ENCODE measurements at regions not wholly inside any gene's neighbourhood (a gene's known extent, or its start where the extent isn't known, plus 50 kb on each side); places are given as distances from the start of the nearest gene placed in this dataset.
A peak's percentile ranks its signal among the peaks of the same experiment; 100 is the strongest.

DNA sequence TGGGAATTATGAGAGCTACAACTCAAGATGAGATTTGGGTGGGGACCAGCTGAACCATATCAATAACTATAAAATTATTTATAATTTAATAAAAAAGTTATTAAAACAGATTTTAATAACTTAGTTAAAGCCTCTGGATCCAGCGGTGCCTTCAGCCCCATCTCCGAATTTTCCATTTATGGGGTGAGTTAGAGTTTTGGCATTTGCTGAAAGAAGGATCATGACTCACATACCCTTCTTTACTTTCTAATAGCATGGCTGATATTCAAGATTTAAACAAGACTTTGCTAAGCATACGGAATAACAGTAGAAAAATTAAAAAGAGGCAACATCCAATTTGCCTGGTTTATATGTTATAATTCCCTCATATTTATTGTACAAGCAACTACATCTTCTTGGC, 94.5 kb downstream of the RDH14 start:
- no peak for DNase-seq (ENCODE audit: low spot score)

DNA sequence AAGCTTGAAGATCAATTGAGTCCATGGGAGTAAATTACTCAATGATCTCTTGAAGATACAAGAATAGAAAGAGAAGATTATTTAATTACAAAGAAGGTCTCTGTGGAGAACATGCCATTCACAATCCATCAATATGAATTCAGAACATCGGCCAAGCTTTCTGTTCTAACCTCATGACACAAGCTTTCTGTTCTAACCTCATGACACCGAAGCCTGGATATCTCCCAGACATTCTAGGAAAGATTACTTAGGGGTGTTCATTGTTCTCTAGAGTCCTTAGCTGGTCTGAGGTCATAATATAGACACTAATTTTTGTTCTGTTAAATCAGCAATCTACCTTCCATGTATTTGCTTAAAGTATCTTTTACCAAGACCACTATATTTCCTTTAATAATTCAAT, 95.5 kb downstream of the RDH14 start:
- DNase-seq (ENCODE audit: low spot score): no peak

DNA sequence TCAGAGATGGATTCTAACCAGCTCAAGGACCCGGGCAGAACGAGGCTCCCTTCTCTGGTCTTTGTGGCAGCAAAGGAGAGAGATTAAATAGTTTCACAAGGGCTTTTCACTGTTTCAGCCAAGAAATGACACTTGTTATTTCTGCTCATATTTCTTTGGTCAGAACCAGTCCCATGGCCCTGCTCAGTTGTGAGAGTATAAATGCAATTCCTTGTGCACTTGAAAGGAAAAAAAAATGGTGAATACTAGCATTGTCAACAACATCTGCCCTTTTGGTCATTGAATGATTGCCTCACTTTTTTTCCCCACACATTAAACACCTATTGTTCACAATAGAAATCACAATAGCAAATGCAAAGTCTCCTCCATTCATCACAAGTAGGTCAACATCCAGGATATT, 104.4 kb downstream of the RDH14 start:
- DNase-seq (ENCODE audit: low spot score): no peak

DNA sequence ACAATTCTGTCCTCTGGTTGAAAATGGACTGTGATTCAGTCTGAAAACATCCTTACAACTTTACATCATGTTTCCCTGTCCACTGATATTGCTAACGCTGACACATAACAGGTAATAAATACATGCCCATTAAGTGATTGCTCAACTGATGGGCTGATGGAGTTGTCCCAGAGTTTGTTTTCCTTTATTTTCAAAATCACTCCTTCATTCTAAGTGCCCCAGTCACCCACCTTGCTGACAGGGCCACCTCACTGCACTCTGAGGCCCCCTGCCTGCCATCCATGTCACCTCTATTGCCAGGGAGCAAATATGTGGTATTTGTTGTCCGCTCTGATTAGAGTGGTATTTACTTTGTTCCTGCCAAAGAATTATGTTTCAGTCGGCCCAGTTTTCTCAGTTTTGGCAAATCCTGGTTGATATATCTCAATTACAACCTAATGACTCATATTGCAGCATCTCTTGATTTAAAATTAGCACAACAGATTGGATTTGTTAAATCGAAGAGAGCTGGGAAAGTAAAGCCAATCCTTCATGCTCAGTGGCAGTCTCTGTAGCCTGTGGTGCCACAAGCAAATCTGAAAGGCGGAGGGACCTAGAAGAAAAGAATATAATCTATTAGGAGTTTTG, 105.1 kb downstream of the RDH14 start:
- no peak for DNase-seq (ENCODE audit: low spot score)

DNA sequence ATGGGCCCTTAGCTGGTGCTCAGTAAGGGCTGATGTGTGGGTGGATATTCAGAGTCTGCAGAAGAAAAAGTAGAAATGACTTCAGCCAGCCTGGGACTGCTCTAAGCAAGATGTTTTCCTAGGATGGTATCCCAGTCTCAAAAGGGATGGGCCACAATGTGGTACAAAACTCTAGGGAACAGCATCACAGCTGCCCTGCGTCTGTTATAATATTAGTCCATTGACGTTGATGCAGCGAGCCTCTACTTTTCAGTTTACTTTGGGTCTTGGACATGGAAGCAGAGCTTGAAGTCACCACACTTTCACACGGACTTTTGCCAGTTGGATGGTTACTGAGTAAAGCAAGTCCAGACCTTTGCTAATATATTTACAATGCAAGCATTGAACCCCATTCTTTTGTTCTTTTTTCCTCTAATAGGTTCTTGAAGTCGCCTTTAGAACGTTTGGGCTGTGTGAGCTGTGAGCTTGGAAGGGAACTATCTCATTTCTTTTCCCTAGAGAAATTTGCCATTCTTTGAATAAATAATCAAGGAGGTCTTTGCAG, 105.7 kb downstream of the RDH14 start:
- no peak for DNase-seq (ENCODE audit: low spot score)

DNA sequence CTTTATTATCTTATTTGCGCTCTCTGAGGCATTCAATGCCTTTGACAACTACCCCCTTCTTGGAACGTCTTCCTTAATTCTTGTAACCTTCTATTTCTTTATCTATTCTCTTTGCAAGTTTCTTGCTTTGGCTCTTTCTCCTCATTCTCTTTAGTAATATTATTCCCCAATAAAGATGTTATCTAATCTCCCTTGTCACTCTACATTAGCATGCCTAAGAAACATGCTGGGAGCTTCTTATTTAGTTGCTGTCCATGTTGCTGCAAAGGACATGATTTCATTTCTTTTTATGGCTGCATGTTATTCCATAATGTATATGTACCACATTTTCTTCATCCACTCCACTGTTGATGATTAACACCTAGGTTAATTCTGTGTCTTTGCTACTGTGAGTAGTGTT, 113.7 kb downstream of the RDH14 start:
- no peak for DNase-seq (ENCODE audit: low spot score)

DNA sequence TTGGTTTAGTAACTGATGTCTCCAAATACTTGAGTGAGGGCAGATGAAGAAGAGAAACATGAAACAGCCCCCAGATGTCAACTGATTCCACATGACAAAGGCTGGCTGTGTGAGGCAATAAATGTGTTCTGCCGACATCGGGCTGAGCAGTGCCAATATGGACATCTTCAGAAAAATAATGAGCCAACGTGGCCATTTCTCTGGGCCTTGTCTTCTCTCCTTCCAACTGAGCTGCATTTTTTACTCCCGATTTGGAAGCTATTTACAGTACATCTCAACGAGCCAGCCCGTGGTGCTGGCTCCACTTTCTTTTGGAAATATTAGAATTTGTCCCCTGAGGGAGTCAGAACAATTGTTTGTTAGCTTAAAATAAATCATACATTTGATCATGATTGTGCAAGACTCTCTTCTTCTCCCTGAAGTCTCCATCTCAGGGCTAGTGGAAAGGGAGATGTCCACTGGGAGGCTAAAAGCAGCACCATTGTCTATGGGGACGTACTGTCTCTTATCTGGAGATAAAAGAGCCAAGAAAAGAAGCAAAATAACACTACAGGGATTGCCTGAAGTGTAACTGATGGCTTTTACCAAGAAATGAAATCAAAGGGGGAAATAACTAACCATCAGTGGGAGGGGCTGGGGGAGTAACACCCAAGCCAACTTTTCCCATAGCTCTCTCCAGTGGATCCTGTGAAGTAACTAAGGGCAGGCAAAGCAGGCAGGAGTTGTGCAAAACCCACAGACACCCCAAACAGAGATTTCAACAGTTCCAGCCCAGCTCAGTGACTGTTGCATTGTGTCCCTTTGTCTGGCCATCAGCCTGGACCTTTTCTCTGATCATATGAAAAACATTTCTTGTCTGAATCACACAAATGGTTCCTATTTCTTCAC, 114.8 kb downstream of the RDH14 start:
- DNase-seq (ENCODE audit: low spot score): no peak

DNA sequence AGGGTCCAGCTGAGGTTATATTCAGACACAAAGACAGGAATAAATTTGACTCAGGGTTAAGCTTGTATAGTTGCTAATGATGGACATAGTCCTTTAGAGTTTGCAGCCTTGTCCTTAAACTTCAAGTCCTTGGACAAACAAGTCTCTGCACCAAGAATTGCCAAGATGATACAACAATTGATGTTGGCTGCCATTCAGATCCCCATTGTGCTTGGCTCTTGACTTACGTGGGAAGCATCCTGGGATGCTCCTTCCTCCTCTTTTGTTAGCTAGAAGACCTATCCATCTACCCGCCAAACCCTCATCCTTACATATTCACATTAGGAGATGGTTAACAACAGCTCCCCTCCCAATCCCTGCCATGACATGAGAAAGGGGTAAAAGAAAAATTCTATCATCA, 115.6 kb downstream of the RDH14 start:
- DNase-seq (ENCODE audit: low spot score): no peak

DNA sequence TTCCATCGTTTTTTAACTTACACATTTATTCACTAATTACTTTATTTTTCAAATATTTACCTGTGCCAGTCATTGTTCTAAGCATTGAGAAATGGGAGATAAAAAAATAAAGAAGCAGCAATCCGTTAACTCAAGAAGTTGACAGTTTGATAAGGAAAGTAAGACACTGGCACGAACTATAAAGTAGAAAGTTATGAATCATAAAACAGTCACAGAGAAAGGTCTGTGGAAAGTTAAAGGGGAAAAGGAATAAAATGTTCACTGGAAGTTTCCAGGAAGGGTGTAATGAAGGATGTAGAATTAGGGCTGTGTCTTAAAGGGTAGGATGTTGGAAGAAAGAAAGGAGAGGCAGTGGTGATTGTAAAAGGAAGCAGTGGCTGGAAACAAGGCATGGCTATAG, 118.9 kb downstream of the RDH14 start:
- no peak for DNase-seq (ENCODE audit: low spot score)

DNA sequence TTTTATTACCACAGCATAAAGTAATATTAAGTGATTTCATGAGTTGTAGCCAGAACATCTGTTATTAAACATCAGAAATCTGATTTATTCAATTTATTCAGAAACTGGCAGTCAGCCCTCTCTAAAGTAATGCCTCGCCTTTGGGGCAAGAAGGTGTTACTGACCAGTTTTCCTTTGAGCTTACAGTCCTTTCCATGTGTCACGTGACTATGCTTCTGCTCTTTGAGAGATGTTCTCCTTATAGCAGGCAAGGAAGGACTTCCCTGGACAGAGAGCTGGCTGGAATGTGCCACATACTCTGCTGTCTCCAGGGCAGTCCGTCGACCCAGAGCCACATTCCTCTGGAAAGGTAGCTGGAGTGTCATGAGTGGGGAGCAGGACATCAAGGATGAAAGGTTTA, 119.7 kb downstream of the RDH14 start:
- DNase-seq (ENCODE audit: low spot score): no peak

DNA sequence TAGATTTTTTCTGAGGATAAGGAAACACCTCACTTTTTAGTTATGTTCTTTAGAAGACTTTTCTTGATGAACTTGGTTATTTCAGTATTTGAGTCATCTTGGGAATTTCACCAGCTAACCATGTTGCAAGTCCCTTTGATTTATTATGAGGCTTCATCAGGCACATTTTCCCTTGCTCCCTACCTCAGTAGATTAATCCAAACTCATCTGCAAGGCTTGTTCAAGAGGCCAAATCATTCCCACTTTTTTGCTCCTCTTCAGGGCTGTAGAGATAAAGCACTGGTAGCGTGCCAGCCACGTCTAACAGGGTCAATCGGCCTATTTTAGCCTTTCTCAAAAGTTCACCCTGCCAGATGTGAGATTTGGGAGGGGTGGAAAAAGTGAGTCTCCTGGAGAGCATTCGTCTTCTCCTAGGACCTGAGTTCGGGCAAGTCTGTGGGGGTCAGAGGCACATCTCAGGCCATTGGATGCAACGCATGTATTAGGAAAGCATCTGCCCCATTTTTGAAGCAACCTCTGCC, 120.3 kb downstream of the RDH14 start:
- DNase-seq (ENCODE audit: low spot score): no peak

DNA sequence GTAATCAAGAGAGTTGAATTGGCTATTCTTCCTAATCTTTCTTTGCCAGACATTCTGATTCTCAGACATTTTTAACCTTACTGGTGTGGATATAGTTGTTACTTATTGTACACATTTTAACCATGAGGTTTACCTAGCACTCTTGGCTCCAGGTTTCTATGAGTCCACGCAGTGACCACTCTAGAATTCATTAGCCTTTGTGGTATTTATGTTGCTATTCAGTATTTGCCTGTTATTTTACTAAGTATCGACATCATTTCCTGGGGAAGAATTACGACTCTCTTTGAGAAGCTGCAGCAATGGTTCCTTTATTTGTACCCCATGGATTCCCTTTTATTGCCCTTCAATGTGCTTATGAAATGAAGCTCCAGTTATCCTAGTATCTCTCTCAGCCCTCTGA, 120.7 kb downstream of the RDH14 start:
- DNase-seq (ENCODE audit: low spot score): no peak

DNA sequence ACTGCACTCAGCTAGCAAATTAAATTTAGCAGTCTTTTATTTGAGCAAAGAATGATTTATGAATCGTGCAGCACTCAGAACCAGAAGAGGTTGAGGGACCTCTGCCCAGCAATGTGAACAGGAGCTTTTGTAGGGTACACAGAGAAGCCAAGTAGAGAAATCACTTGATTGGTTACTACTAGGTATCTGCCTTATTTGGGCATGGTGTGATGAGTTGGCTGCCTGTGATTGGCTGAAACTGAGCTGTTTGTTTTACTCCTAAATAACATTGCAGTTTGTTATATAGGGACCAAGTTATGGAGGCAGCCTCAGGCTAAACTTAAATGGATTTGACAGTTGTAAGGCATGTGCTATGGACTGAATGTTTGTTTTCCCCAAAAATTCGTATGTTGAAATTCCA, 122.5 kb downstream of the RDH14 start:
- no peak for DNase-seq (ENCODE audit: low spot score)

DNA sequence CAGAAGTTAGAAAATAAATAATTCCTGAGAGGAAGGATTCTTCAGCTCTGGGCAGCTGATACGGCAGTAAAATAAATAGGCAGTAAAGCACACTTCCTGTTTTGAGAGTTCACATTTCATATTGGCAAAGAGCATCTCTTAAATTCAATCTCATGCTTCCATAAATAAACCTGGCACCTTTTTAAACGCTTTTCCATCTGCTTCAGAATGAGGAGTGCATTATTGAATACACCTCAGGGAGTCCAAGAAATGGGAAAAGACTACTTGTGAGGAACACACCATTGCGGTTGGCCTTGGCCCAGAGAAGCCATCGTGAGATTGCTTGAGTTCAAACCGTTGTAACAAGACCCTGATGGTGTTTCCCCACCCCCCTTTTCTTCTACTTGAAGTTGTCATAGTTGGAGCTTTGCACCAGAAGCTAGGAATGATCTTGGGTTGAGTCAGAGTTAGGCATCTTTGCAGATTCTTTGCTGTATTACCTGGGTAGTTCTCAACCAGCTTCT, 123.9 kb downstream of the RDH14 start:
- no peak for DNase-seq (ENCODE audit: low spot score)

DNA sequence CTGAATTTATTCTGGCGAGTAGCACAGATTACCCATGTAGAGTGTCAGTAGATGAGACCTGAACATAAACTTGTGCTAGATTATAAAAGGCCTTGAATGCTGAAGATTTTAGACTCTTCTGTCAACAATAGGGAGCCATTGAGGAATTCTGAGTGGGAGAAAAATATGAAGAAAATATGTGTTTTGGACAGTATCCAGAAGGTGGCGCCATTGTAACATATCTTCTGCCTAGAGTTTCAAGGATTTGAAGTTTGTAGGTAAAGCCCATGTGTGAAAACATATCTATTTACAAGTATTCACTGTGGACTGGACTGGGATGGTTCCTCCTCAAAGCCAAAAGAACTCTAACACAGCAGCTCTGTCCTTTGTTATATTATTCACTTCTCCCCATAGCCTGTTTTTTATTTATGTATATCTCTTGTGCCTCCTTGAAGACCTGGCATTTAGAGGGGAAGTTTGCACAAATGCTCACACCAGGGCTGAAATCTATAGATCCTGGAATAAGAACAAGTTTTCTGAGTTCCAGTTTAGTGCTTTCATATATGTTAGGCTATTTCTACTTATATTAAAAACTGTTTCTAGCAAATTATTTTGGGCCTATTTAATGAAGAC, 124.9 kb downstream of the RDH14 start:
- DNase-seq (ENCODE audit: low spot score): peak; percentile 32

DNA sequence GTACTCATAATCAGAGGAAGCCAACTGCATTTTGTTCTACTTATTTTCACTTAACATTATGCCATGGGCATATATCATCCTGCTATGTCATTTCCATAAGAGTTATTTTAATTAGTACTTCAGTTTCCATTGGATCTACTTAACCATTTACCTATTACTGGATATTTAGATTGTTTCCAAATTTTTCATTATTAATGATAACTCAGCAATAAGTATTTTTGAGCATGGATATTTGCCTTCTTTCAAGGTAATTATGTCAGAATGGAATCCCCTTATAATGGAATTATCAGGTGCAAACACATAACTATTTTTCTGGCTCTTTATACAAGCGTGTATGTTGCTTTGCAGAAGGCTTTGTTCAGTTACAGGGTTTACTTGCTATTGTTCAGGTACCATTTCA, 126.6 kb downstream of the RDH14 start:
- DNase-seq (ENCODE audit: low spot score): no peak

DNA sequence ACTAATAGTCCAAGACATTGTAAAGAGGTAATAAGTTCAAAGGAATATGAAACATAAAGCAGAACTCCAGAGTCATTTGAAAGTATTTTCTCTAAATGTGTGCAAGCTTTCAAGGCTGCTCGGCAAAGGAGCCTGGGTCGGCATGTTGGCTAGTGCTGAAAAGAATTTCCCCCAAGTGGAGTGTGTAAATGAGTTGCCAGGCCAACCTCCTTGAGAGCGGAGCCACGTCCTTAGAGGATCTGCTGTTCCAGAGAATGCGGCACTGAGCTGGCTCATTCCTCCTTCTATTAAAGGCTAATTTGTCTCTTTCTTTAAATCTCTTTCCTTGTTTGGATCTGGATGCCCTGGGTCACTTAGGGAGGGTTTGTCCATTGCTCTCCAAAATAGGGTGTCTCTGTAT, 127.5 kb downstream of the RDH14 start:
- DNase-seq (ENCODE audit: low spot score): no peak

DNA sequence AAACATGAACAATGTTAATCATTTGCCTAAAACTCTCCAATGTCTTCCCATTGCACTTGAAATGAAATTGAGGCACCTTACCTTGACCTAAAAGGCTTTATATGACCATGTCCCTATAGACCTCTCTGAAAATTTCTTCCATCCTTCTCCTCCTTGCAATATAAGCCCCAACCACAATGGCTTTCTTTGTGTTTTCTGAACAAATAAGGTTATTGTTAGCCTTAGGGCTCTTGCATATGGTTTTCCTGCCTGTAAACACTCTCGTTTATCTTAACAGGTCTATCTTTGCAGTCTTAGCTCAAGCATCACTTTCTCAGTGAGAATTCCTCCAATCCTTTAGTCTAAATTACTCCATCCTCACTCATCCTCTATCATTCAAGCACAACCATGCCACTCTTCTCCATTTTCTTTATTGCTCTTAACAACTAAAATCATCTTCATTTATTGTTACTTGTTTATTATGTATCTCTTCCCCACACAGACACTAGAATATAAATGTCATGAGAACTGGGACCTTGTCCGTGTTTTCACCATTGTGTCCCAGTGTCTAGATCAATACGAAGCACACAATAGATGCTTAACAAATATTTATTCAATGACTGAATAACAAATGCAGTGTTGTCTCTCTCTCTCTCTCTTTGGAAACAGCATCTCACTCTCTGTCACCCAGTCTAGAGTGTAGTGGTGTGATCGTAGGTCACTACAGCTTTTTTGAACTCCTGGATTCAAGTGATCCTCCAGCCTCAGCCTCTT, 129.3 kb downstream of the RDH14 start:
- DNase-seq (ENCODE audit: low spot score): no peak

DNA sequence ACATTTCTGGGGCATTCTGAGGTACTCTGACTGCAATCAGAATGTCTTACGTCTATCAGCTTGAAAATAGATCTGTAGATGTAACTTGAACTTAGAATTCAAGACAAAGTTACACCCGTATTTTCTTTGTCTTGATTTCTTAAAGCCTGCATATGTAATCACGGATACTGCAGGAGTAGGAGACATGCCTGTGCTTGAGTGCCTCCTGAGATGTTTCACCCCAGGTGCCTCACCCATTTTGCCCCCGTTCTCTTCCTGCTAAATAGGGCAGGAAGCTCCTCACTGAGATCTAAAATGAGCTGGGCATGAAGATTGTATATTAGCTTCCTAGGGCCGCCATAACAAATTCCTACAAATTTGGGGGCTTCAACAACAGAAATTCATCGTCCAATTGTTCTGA, 131.9 kb downstream of the RDH14 start:
- DNase-seq (ENCODE audit: low spot score): no peak

DNA sequence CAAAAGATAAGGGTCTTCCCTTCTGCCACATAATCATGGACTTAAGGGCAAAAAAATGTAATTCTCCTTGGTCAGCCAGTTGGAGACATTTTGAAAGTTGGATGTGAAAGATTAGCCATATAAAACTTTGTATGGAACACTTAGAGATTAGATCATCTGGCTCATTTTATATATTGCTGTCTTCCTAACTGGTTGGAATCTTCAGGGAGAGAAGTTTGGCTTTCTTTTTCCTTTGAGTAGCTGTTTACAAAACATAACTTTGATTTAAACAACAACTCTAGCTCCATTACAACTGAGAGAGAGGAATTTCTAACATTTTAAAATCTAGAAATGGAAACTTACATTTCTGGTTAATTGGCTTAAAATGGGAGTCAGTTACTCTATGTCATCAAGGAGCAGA, 132.7 kb downstream of the RDH14 start:
- DNase-seq (ENCODE audit: low spot score): no peak

DNA sequence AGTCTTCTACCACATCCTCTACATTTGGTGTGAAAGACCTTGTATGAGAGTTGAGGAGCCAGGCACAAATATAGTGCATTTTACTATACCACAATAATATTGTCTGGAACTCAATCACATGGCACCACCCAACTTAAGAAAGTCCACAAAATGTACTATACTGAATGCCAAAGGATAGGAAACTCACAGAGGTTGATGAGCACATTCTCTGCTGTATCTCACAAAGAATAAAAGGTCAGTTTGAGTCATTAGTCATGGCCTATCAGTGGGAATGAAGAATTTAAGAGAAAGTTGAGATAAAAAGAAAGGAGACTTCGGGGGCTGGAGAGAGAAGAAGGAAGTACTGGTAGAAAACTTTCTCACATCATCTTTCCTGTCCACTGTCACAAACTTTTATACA, 134.3 kb downstream of the RDH14 start:
- DNase-seq (ENCODE audit: low spot score): no peak

DNA sequence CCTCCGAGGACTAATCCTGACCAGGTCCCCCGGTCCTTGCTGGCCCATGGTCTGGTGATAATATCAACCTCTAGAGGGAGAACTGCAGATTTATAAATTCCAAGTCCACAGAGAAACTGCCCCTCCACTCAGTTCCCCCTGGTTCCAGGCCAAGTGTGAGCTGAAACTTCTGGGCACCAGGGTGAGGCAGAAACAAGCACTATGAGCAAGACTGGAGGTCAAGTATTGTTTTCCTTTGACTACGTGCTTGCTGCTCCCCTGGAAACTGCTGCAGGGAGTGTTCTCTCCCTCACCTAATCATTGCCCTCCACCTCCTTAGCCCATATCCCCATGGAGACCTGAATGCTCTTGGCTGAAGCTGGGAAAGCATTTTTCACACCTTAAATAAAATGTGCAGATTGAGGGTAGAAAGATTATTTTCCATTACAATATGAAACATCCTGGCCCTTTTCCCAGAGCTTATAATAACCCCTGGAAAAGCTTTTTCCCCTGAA, 135.2 kb downstream of the RDH14 start:
- DNase-seq (ENCODE audit: low spot score): no peak

All from hematopoietic multipotent progenitor cell treated with erythropoietin and hydrocortisone succinate and interleukin-3 and kit ligand, for 17 days (in vitro differentiated cells).